ENCODE measurements at regions not wholly inside any gene's neighbourhood (a gene's known extent, or its start where the extent isn't known, plus 50 kb on each side); places are given as distances from the start of the nearest gene placed in this dataset.

DNA sequence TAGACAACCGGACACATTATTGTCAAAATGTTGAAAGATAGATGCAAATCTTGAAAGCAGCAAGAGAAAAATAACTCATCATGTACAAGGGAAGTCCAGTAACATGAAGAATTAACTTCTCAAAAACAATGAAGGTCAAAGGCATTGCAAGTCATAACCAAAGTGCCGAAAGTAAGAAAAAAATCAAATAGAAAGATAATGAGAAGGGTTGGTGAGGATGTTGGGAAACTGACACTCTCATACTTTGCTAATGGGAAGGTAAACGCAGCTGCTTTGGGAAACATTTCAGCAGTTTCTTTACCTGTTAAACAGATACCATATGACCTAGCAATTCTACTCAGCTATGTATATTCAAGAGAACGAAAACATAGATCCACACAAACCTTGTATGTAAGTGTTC lies 303.0 kb downstream of the ARL4A start:
- ChIA-PET POLR2A (interaction anchor here (0.6 kb wide), 1 partner anchor 9 kb away, joined by 3 read pairs; no protein-coding TSS in a partner anchor), CTCF (no interaction called here)
- TF ChIP-seq, protein P1, sequence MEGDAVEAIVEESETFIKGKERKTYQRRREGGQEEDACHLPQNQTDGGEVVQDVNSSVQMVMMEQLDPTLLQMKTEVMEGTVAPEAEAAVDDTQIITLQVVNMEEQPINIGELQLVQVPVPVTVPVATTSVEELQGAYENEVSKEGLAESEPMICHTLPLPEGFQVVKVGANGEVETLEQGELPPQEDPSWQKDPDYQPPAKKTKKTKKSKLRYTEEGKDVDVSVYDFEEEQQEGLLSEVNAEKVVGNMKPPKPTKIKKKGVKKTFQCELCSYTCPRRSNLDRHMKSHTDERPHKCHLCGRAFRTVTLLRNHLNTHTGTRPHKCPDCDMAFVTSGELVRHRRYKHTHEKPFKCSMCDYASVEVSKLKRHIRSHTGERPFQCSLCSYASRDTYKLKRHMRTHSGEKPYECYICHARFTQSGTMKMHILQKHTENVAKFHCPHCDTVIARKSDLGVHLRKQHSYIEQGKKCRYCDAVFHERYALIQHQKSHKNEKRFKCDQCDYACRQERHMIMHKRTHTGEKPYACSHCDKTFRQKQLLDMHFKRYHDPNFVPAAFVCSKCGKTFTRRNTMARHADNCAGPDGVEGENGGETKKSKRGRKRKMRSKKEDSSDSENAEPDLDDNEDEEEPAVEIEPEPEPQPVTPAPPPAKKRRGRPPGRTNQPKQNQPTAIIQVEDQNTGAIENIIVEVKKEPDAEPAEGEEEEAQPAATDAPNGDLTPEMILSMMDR (IDR thresholded peaks at IDR 0.05; ENCODE audit: insufficient read depth, low read depth, low read length): no peak
- Histone ChIP-seq H3K4me3 (ENCODE audit: low read depth, low read length) (no peak overlapping the region), H3K36me3 (ENCODE audit: control insufficient read depth, insufficient read depth, low read length) (no peaks in the 10 kb centered on the region), H3K27me3 (ENCODE audit: control insufficient read depth, insufficient read depth, low read length) (no peaks in the 10 kb centered on the region)
- DNase-seq (ENCODE audit: low read depth): no peak

DNA sequence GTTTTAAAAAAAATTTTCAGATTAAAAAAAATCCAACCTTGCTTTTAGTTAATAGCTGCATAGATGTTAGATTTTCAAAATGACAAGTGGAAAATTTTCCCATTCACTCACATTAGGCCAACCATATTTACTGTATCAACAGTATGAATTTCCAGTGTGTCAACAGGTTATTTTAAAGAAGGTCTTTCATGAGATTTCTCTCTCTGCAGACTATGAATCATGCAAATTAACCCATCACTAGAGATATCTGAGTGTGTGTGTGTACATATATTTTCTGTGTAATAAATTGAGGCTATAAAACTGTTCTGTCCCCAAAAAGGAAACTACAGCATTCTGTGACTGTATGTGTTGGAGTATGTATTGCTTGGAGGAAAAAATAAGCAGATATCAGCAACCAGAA lies 305.6 kb downstream of the ARL4A start:
- DNase-seq (ENCODE audit: low read depth): no peak
- ChIA-PET CTCF (no interaction called here), POLR2A (no interaction called here)
- Histone ChIP-seq H3K4me3 (ENCODE audit: low read depth, low read length) (no peak overlapping the region), H3K36me3 (ENCODE audit: control insufficient read depth, insufficient read depth, low read length) (no peaks in the 10 kb centered on the region), H3K27me3 (ENCODE audit: control insufficient read depth, insufficient read depth, low read length) (no peaks in the 10 kb centered on the region)
- TF ChIP-seq, protein P1 (IDR thresholded peaks at IDR 0.05; ENCODE audit: insufficient read depth, low read depth, low read length): no peak

DNA sequence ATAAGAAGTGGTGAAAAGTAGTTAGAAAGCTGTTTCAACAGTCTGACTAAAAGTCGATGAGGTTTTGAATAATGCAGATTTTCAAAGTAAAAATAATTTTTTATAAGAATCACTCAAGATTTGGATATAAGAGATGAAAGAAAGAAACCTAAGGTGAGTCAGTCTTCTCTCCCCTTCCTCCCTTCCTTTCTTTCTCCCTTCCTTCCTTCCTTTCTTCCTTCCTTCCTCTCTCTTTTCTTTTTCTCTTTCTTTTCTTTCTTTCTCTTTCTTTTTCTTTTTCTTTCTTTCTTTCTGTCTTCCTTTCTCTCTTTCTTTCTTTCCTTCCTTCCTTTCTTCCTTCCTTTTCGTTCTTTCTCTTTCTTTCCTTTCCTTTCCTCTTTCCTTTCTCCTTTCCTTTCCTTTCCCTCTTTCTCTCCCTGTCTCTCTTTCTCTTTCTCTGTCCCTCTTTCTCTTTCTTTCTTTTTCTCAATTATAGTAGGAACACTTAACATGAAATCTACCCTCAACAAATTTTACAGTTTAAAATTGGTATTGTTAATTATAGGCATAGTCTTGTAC lies 308.6 kb downstream of the ARL4A start:
- ChIA-PET CTCF (no interaction called here), POLR2A (no interaction called here)
- no peak for DNase-seq (ENCODE audit: low read depth)
- Histone ChIP-seq H3K4me3 (ENCODE audit: low read depth, low read length) (no peak overlapping the region), H3K27me3 (ENCODE audit: control insufficient read depth, insufficient read depth, low read length) (no peaks in the 10 kb centered on the region), H3K36me3 (ENCODE audit: control insufficient read depth, insufficient read depth, low read length) (no peaks in the 10 kb centered on the region)
- TF ChIP-seq, protein P1 (IDR thresholded peaks at IDR 0.05; ENCODE audit: insufficient read depth, low read depth, low read length): no peak

DNA sequence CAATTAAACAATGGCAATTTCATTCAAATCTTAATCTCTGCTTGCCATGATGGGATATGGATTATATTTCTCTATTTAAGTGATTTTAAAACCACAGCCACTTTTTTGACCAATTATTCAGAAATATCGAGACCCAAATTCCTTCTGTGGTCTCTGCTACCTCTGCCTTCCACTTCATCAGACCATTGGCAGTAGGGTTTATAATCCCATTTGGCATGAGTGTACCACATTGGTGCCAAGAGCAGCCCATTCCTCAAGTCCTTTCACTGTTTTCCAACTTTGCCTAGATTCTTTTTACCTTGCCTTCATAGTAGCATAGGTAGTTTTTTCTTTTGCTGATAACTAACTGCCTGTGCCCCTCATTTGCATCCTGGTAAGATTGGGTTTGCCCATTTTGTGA lies 319.9 kb downstream of the ARL4A start:
- CTCF ChIA-PET: no interaction called here
- no peak overlapping the region for H3K4me3 ChIP-seq (ENCODE audit: low read depth, low read length)
- no peak for DNase-seq (ENCODE audit: low read depth)
- H3K36me3 ChIP-seq (ENCODE audit: control insufficient read depth, insufficient read depth, low read length): no peaks in the 10 kb centered on the region
- POLR2A ChIA-PET: no interaction called here
- no peaks in the 10 kb centered on the region for H3K27me3 ChIP-seq (ENCODE audit: control insufficient read depth, insufficient read depth, low read length)
- TF ChIP-seq, protein P1 (IDR thresholded peaks at IDR 0.05; ENCODE audit: insufficient read depth, low read depth, low read length): no peak

DNA sequence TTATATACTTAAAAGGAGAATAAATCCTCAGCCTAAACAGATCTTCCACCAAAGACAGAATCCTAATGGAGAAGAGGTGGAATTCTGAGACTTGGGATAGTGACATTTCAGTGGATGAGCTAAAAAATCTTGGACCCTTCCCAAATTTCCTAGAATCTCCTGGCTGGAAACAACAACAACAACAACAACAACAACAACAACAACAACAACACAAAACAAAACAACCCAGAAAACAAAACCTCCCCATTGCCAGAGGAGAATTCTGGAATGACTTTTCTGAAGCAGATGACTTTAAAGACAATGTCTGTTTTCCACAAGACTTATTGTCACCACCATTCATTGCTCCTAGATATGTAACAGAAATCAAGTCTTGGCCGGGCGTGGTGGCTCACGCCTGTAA lies 322.1 kb downstream of the ARL4A start:
- TF ChIP-seq, protein P1 (IDR thresholded peaks at IDR 0.05; ENCODE audit: insufficient read depth, low read depth, low read length): no peak
- Histone ChIP-seq H3K27me3 (ENCODE audit: control insufficient read depth, insufficient read depth, low read length) (no peaks in the 10 kb centered on the region), H3K4me3 (ENCODE audit: low read depth, low read length) (no peak overlapping the region), H3K36me3 (ENCODE audit: control insufficient read depth, insufficient read depth, low read length) (no peaks in the 10 kb centered on the region)
- POLR2A ChIA-PET: no interaction called here
- DNase-seq (ENCODE audit: low read depth): no peak
- CTCF ChIA-PET: no interaction called here

Data from BJ (cell line).